ENCODE measurements at regions not wholly inside any gene's neighbourhood (a gene's known extent, or its start where the extent isn't known, plus 50 kb on each side); places are given as distances from the start of the nearest gene placed in this dataset.

- H3K9ac ChIP-seq (ENCODE audit: extremely low read depth, insufficient read length, low read length) = no peak overlapping the region
These were observed 53.0 kb upstream of the TMCO5A start for GRCh38 chr15:37881237-37882013.

More at GRCh38 chr15:37881237-37882013, 53.0 kb upstream of the TMCO5A start:
- no peak overlapping the region for H2BK20ac ChIP-seq (ENCODE audit: low read depth, low read length, poor library complexity, severe bottlenecking)
- H4K91ac ChIP-seq (ENCODE audit: insufficient read length, low read depth, low read length) = no peak overlapping the region
- Mint-ChIP-seq H3K27ac (no peak overlapping the region), H3K36me3 (ENCODE audit: insufficient read depth in 1 of 3, low read depth in 3 of 3) (no peaks in the 10 kb centered on the region), H3K4me3 (no peak overlapping the region), H3K9me3 (no peaks in the 10 kb centered on the region), H3K4me1 (no peaks in the 10 kb centered on the region), H3K27me3 (ENCODE audit: low read depth) (no peaks in the 10 kb centered on the region; the same call in 1 of the 2 replicates)
- no peak overlapping the region for H4K8ac ChIP-seq (replicated peaks; ENCODE audit: insufficient read length, low read depth, low read length)
- TF ChIP-seq CTCF (conservative IDR thresholded peaks at IDR 0.05) = no peak
- no peak for DNase-seq
- no peak overlapping the region for H3K4ac ChIP-seq (ENCODE audit: low read depth, low read length)
- H4K5ac ChIP-seq (ENCODE audit: insufficient read length, low read depth, low read length) = no peak overlapping the region
- no peak overlapping the region for H3K23ac ChIP-seq (ENCODE audit: insufficient read length, low read depth, low read length)
- H3K27me3 ChIP-seq (ENCODE audit: insufficient read depth, low read length) = no peaks in the 10 kb centered on the region
- no peak overlapping the region for H2BK15ac ChIP-seq (ENCODE audit: low read depth, low read length)
- H2AFZ ChIP-seq (ENCODE audit: low read length) = no peak overlapping the region
- no peaks in the 10 kb centered on the region for H3K4me1 ChIP-seq (ENCODE audit: insufficient read depth, low read length)
- no peak overlapping the region for H3K14ac ChIP-seq (ENCODE audit: insufficient read depth, low read length)
- no peak overlapping the region for H3K27ac ChIP-seq (ENCODE audit: insufficient read length, low read depth, low read length)
- H2BK5ac ChIP-seq (ENCODE audit: insufficient read length, low read length) = no peak overlapping the region
- no peak overlapping the region for H2AK5ac ChIP-seq (ENCODE audit: insufficient read length, low read length)
- H3K56ac ChIP-seq (ENCODE audit: insufficient read length, low read depth, low read length) = no peak overlapping the region
- no peak overlapping the region for H3K18ac ChIP-seq (ENCODE audit: insufficient read length, low read depth, low read length)
- H2BK120ac ChIP-seq (ENCODE audit: low read depth, low read length, poor library complexity, severe bottlenecking) = no peak overlapping the region
- H3K23me2 ChIP-seq (ENCODE audit: insufficient read length, low read depth, low read length, poor library complexity, severe bottlenecking) = no peaks in the 10 kb centered on the region
- H2BK12ac ChIP-seq (ENCODE audit: insufficient read length, low read depth, low read length) = no peak overlapping the region
- no CpG with 5 or more reads among the region's 8 CpGs for WGBS (ENCODE audit: extremely low coverage, insufficient read length, low lambda C conversion rate)
- no peaks in the 10 kb centered on the region for H3K79me2 ChIP-seq (ENCODE audit: insufficient read depth, low read length)
- H4K20me1 ChIP-seq (ENCODE audit: control insufficient read depth, insufficient read depth, insufficient read length) = no peaks in the 10 kb centered on the region
- no peaks in the 10 kb centered on the region for H3K9me3 ChIP-seq (ENCODE audit: control insufficient read depth, low read depth, low read length)
- no peaks in the 10 kb centered on the region for H3K79me1 ChIP-seq (ENCODE audit: insufficient read depth, low read depth, low read length, poor library complexity, severe bottlenecking)
- H3K4me2 ChIP-seq (ENCODE audit: insufficient read depth, insufficient read length, low read length) = no peak overlapping the region
- H3T11ph ChIP-seq (ENCODE audit: low read length) = no peak overlapping the region
